Lower leg skin (tissue), 3 donors: ENCODE measurements at regions not wholly inside any gene's neighbourhood (a gene's known extent, or its start where the extent isn't known, plus 50 kb on each side); places are given as distances from the start of the nearest gene placed in this dataset.

Experiments used
- POLR2A ChIP-seq, 2 donors: fragments of 450-650 bp; IDR thresholded peaks; one replicate each; pipeline ENCODE4 v1.6.1; 2016 to 2017; ENCODE audit warnings: antibody characterized with exemption in 2 of 2, mild to moderate bottlenecking in 1 of 2, moderate library complexity in 1 of 2
- TF ChIP-seq, protein P1 (sequence below), 3 donors: fragments of 450-650 bp; IDR thresholded peaks; one replicate each; pipeline ENCODE4 v1.5.1; 2016; ENCODE audit warnings: antibody characterized with exemption in 3 of 3, mild to moderate bottlenecking in 3 of 3, moderate library complexity in 2 of 3

- TF ChIP-seq, protein P1, sequence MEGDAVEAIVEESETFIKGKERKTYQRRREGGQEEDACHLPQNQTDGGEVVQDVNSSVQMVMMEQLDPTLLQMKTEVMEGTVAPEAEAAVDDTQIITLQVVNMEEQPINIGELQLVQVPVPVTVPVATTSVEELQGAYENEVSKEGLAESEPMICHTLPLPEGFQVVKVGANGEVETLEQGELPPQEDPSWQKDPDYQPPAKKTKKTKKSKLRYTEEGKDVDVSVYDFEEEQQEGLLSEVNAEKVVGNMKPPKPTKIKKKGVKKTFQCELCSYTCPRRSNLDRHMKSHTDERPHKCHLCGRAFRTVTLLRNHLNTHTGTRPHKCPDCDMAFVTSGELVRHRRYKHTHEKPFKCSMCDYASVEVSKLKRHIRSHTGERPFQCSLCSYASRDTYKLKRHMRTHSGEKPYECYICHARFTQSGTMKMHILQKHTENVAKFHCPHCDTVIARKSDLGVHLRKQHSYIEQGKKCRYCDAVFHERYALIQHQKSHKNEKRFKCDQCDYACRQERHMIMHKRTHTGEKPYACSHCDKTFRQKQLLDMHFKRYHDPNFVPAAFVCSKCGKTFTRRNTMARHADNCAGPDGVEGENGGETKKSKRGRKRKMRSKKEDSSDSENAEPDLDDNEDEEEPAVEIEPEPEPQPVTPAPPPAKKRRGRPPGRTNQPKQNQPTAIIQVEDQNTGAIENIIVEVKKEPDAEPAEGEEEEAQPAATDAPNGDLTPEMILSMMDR (IDR thresholded peaks at IDR 0.05): no peak
- TF ChIP-seq POLR2A (IDR thresholded peaks at IDR 0.05): no peak
These were observed 332.9 kb upstream of the RBMS1 start for GRCh38 chr2:160826496-160826895.
